SK-N-MC (cell line): ENCODE measurements at regions not wholly inside any gene's neighbourhood (a gene's known extent, or its start where the extent isn't known, plus 50 kb on each side); places are given as distances from the start of the nearest gene placed in this dataset.

Source experiments
- EZH2 ChIP-seq: fragments of 200-600 bp; sonication (generic); IDR thresholded peaks from one replicate; pipeline ENCODE4 v1.6.1; 2017; ENCODE audit warnings: antibody characterized with exemption
- FOXP2 ChIP-seq: optimal IDR thresholded peaks from 2 replicates; pipeline ENCODE3; 2011; ENCODE audit warnings: mild to moderate bottlenecking, moderate library complexity; ENCODE audit not compliant: insufficient read depth; ENCODE audit errors: extremely low read length, control extremely low read depth
- POLR2AphosphoS5 ChIP-seq: IDR thresholded peaks from 2 replicates; pipeline ENCODE4 v1.6.1; 2012; ENCODE audit warnings: mild to moderate bottlenecking, low read depth, low read length, borderline replicate concordance

DNA sequence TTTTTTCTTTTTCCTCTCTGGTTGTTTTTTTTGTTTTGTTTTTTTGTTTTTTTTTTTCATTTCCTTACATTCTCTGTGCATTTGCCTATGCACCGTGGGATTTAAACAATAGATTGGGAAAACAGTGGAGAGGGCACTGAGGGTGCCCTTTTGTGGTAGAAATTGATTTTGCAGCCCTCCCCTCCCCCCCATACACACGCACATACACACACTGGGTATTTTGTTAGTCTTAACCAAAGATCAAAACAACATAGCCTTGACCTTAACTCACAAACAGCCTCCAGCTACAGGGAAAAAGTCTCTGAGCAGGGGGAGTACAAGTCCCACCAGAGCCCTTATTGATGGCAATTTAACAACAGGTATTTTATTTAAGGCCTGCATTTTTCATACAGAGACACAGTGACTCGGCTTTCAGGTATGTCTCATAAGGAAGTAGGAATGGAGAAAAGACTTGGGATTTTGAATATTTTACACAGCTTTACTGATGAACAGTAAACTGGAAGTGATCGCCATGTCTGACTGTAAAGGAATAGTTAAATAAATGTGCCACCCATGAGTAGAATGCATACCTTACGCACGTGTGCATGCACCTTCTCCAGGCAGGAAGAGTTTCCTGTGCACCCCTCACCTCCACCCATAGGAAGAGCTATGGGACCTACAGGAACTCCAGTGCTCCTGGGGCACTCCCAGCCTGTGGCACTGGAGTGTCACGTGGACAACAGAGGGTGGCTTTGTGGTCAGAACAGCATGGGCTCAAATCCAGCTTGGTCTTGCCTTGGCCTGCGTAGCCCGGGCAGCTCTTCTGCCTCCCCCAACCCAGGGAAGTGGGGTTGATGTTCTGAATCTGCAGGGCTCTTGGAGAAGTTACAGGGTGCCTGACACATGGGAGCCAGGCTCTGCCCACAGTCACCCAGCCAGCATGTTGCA, 266.4 kb downstream of the ANAPC1 start:
- TF ChIP-seq EZH2 (no peak), POLR2AphosphoS5 (no peak), FOXP2 (no peak)
